Fibroblast of skin of right quadriceps (primary cell): ENCODE measurements at regions not wholly inside any gene's neighbourhood (a gene's known extent, or its start where the extent isn't known, plus 50 kb on each side); places are given as distances from the start of the nearest gene placed in this dataset.

ENCODE experiments used
- DNase-seq: peaks from one replicate; pipeline ENCODE4 v3.0.0-alpha.2; 2013

GRCh38 chr9:95666096-95666784 lies 149.5 kb upstream of the PTCH1 start:
- DNase-seq = no peak

GRCh38 chr9:95653246-95653645 lies 136.5 kb upstream of the PTCH1 start:
- DNase-seq = no peak

DNA sequence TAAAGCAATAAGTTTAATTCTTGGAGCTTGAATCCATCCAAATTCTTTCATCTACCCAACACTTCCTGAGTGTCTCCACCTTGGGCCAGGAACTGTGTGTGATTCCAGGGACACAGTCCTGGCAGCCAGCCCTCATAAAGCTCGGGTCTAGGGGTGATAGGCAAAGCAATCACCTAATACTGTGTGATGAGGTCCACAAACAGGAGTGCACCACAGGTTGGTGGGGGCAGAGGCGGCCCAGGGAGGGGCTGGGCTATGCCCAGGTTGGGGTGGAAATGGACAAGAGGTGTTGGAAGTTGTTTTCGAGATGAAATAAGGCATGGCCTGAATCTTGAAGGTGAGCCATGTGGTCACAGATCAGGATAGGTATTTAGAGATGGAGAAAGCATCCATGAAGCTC lies 133.9 kb upstream of the PTCH1 start:
- no peak for DNase-seq

DNA sequence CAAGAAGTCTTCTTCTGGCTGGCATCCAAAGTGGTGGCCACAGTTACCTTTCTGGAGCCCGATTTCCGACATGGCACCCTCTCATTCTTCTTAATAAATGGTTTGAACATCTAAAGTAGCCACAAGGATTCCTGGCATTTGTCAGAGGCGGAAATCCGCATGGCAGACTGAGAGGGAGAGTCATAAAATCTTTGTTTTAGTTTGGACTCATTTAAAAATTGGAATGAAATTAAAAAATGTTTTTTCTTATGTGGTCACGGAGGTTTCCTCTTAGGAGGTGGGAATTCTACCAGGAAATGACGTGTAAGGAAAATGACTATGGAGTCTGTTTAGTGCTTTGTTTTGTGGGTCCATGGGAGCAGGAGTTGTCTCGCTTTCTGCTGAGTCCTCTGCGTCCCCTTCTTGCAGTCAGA lies 133.0 kb upstream of the PTCH1 start:
- no peak for DNase-seq

GRCh38 chr9:95648225-95648624 lies 131.5 kb upstream of the PTCH1 start:
- no peak for DNase-seq

DNA sequence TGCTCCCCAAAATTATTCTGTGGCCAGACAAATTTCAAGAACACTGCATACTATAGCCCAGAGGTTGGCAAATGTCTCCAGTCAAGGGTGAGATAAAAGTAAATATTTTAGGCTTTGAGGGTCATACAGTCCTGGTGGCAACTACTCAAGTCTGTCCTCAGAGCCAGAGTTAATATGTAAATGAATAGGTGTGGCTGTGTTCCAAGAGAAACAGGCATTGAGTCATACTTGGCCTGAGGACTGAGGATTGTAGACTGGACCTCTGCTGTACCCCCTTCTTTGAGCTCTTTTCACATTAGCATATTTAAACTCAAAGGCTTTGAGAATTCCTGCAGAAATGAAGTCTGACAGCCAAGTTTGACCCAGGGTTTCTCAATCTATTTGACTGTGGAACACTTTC lies 129.2 kb upstream of the PTCH1 start:
- no peak for DNase-seq

DNA sequence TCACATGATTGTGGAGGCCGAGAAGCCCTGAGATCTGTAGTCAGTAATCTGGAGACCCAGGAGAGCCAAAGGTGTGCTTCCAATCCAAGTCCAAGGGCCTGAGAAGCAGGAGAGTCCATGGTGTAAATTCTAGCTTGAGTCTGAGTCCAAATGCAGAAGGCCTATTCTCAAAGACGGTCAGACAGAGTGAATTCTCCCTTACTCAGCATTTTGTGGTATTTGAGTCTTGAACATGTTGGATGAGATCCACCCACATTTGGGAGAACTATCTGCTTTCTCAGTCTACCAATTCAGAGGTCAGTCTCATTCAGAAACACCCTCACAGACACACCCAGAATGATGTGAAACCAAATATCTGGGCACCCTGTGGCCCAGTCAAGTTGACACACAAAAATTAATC lies 128.8 kb upstream of the PTCH1 start:
- no peak for DNase-seq

GRCh38 chr9:95644377-95644776 lies 127.6 kb upstream of the PTCH1 start:
- DNase-seq = no peak

GRCh38 chr9:95643619-95644018 lies 126.8 kb upstream of the PTCH1 start:
- no peak for DNase-seq

- DNase-seq = no peak
Measured at GRCh38 chr9:95642189-95642588, 125.4 kb upstream of the PTCH1 start.

- DNase-seq = no peak
Measured at GRCh38 chr9:95641586-95641985, 124.8 kb upstream of the PTCH1 start.

GRCh38 chr9:95640336-95640735 lies 123.6 kb upstream of the PTCH1 start:
- DNase-seq = no peak

- no peak for DNase-seq
Measured at GRCh38 chr9:95635986-95636671, 119.4 kb upstream of the PTCH1 start.

DNA sequence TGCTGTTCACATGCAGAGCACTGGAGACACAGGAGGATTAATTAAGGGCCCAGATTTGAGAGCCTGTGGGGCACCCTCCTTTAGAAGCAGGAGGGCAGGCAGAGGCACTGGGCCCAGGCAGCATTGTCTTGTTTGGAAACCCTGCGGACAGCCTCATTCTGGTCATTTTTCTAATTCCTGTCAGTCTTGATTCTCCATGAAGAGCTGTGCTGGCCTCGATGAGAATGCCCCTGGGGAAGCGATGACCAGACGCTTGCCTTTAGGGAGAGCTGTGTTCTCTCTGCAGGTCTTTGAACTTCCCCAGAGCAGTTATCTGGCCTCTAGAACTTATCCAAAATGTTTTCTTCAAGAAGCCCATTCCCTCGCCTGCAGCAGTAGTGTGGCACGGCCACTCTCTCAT lies 117.8 kb upstream of the PTCH1 start:
- no peak for DNase-seq

DNA sequence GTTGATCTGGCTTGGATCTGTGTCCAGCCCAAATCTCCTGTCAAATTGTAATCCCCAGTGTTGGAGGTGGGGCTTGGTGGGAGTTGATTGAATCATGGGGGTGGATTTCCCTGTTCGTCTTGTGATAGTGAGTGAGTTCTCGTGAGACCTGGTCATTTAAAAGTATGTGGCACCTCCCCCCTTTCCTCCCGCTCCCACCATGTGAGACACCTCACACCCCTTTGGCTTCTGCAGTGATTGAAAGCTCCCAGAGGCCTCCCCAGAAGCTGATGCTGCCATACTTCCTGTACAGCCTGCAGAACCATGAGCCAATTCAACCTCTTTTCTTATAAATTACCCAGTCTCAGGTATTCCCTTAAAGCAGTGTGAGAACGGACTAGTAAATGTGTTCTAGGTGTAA lies 117.3 kb upstream of the PTCH1 start:
- DNase-seq = no peak

DNA sequence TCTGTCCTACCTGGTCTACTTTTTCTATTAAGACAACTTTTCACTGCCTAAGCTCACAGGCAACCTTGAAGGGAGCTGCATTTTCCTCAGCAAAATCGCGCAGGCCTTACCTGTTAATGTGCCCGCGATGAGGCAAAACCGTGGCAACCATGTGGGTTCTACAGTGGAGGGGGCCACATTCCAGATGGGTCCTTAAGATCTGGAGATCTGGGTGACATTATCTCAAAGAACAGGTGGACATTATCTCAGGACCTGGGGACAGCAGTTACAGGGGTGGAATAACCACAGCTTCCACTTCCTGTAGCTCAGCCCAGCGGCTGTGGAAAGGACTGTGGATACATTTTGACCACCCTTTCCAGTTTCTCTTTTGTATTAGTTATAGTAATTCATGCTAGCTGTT lies 112.8 kb upstream of the PTCH1 start:
- no peak for DNase-seq

- no peak for DNase-seq
Measured at GRCh38 chr9:95627802-95628201, 111.0 kb upstream of the PTCH1 start.

- DNase-seq = no peak
Measured at GRCh38 chr9:95626885-95627558, 110.3 kb upstream of the PTCH1 start.

GRCh38 chr9:95626341-95626740 lies 109.6 kb upstream of the PTCH1 start:
- no peak for DNase-seq

- DNase-seq = peak; percentile 26
Measured at GRCh38 chr9:95623640-95624039, 106.9 kb upstream of the PTCH1 start.

DNA sequence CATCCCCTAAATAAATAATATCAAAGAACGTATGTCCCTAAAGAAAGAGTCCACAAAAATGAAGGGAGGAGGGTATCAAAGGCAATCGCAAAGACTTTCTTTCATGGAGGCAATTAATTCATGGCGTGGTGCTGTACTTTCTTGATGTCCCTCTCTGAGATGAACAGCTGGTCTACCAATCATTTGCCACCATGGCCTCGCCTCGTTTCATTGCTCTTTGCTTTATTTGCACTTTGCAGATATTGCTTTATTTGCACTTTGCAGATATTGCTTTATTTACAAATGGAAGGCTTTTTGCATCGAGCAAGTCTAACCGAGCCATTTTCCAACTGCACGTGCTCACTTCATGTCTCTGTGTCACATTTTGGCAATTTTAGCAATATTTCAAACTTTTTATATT lies 104.0 kb upstream of the PTCH1 start:
- DNase-seq = no peak

DNA sequence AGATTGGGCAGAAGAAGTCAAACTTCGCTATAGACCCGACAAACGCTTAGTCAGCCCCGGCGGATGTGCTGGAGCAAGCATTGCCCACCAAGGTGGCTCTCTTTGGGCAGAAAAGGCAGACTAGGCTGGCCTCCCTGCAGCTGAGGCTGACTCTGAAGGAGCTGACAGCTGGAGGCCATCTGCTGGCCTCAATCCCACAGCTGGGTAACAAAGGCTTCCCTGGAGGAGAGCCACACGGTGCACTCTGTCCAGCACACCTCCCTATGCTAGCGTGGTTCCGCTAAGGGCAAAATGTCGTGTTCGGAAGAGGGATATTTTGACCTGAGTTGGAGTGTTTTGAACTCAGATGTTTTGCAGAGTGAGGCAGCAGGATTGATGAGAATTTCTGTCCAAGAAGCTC lies 103.5 kb upstream of the PTCH1 start:
- no peak for DNase-seq

- DNase-seq = no peak
Measured at GRCh38 chr9:95615246-95615645, 98.5 kb upstream of the PTCH1 start.

GRCh38 chr9:95613670-95614069 lies 96.9 kb upstream of the PTCH1 start:
- no peak for DNase-seq
